Activated T-helper 17 cell treated with anti-CD3 and anti-CD28 coated beads, Interleukin-2, amount 50 U/mL, for 72 hours (primary cell): ENCODE measurements at regions not wholly inside any gene's neighbourhood (a gene's known extent, or its start where the extent isn't known, plus 50 kb on each side); places are given as distances from the start of the nearest gene placed in this dataset.
"Not testable (repeated sequence)": the region's sequence is repeated elsewhere in the genome, so short reads cannot be mapped to it uniquely, and the experiment has no call there.

ENCODE experiments used
- ATAC-seq: fragments of 150-1000 bp; cut with Tn5 transposase; replicated peaks from 2 replicates; pipeline ENCODE4 v1.10.0; 2021; ENCODE audit warnings: mild to moderate bottlenecking, moderate library complexity
- H3K27ac Mint-ChIP-seq: one replicate; pipeline ENCODE4 v1.8.0; 2022; ENCODE audit warnings: mixed read lengths
- H3K27me3 Mint-ChIP-seq: one replicate; pipeline ENCODE4 v1.8.0; 2022; ENCODE audit warnings: mixed read lengths
- H3K36me3 Mint-ChIP-seq: one replicate; pipeline ENCODE4 v1.8.0; 2022; ENCODE audit warnings: low read depth, mild to moderate bottlenecking, mixed read lengths
- H3K4me1 Mint-ChIP-seq: one replicate; pipeline ENCODE4 v1.8.0; 2022; ENCODE audit warnings: mixed read lengths
- H3K4me3 Mint-ChIP-seq: one replicate; pipeline ENCODE4 v1.8.0; 2022; ENCODE audit warnings: mild to moderate bottlenecking, mixed read lengths
- H3K9me3 Mint-ChIP-seq: one replicate; pipeline ENCODE4 v1.8.0; 2022; ENCODE audit warnings: mixed read lengths

GRCh38 chr13:110005563-110005962 lies 219.2 kb upstream of the IRS2 start:
- Mint-ChIP-seq H3K27ac (no peak overlapping the region), H3K27me3 (peaks cover 5% of the 10 kb centered on the region), H3K4me1 (no peaks in the 10 kb centered on the region), H3K9me3 (no peaks in the 10 kb centered on the region), H3K4me3 (no peak overlapping the region), H3K36me3 (no peaks in the 10 kb centered on the region)
- no peak for ATAC-seq

- Mint-ChIP-seq H3K9me3 (no peaks in the 10 kb centered on the region), H3K4me3 (no peak overlapping the region), H3K27me3 (peaks cover 5% of the 10 kb centered on the region), H3K27ac (no peak overlapping the region), H3K36me3 (no peaks in the 10 kb centered on the region), H3K4me1 (no peaks in the 10 kb centered on the region)
- ATAC-seq = no peak
These were observed 218.4 kb upstream of the IRS2 start for GRCh38 chr13:110004814-110005213.

- H3K36me3 Mint-ChIP-seq = no peaks in the 10 kb centered on the region
- H3K27ac Mint-ChIP-seq = no peak overlapping the region
- no peaks in the 10 kb centered on the region for H3K9me3 Mint-ChIP-seq
- no peak overlapping the region for H3K4me3 Mint-ChIP-seq
- H3K4me1 Mint-ChIP-seq = no peaks in the 10 kb centered on the region
- no peak for ATAC-seq
- H3K27me3 Mint-ChIP-seq = peaks cover 5% of the 10 kb centered on the region
These were observed 215.4 kb upstream of the IRS2 start for GRCh38 chr13:110001670-110002275.

GRCh38 chr13:110000534-110001345 lies 214.4 kb upstream of the IRS2 start:
- ATAC-seq = no peak
- peaks cover 7% of the 10 kb centered on the region for H3K27me3 Mint-ChIP-seq
- no peak overlapping the region for H3K27ac Mint-ChIP-seq
- no peaks in the 10 kb centered on the region for H3K4me1 Mint-ChIP-seq
- H3K9me3 Mint-ChIP-seq = no peaks in the 10 kb centered on the region
- no peak overlapping the region for H3K4me3 Mint-ChIP-seq
- no peaks in the 10 kb centered on the region for H3K36me3 Mint-ChIP-seq

- H3K27ac Mint-ChIP-seq = no peak overlapping the region
- H3K4me3 Mint-ChIP-seq = no peak overlapping the region
- no peaks in the 10 kb centered on the region for H3K9me3 Mint-ChIP-seq
- H3K27me3 Mint-ChIP-seq = peaks cover 9% of the 10 kb centered on the region
- no peaks in the 10 kb centered on the region for H3K4me1 Mint-ChIP-seq
- no peaks in the 10 kb centered on the region for H3K36me3 Mint-ChIP-seq
- no peak for ATAC-seq
These were observed 213.5 kb upstream of the IRS2 start for GRCh38 chr13:109999659-110000533.

GRCh38 chr13:109998684-109999533 lies 212.5 kb upstream of the IRS2 start:
- Mint-ChIP-seq H3K36me3 (no peaks in the 10 kb centered on the region), H3K9me3 (no peaks in the 10 kb centered on the region), H3K27ac (no peak overlapping the region), H3K4me1 (no peaks in the 10 kb centered on the region), H3K4me3 (no peak overlapping the region), H3K27me3 (peaks cover 9% of the 10 kb centered on the region)
- ATAC-seq = no peak

- no peak for ATAC-seq
- no peaks in the 10 kb centered on the region for H3K4me1 Mint-ChIP-seq
- no peak overlapping the region for H3K4me3 Mint-ChIP-seq
- peaks cover 9% of the 10 kb centered on the region for H3K27me3 Mint-ChIP-seq
- no peaks in the 10 kb centered on the region for H3K9me3 Mint-ChIP-seq
- no peaks in the 10 kb centered on the region for H3K36me3 Mint-ChIP-seq
- H3K27ac Mint-ChIP-seq = no peak overlapping the region
These were observed 211.7 kb upstream of the IRS2 start for GRCh38 chr13:109998037-109998436.

GRCh38 chr13:109997056-109997595 lies 210.7 kb upstream of the IRS2 start:
- not testable (repeated sequence) for H3K36me3 Mint-ChIP-seq, ATAC-seq, H3K27me3 Mint-ChIP-seq, H3K27ac Mint-ChIP-seq, H3K4me1 Mint-ChIP-seq, H3K4me3 Mint-ChIP-seq, H3K9me3 Mint-ChIP-seq

GRCh38 chr13:109996404-109996960 lies 210.1 kb upstream of the IRS2 start:
- Mint-ChIP-seq H3K9me3 (no peaks in the 10 kb centered on the region), H3K4me3 (no peak overlapping the region), H3K27ac (no peak overlapping the region), H3K36me3 (no peaks in the 10 kb centered on the region), H3K4me1 (no peaks in the 10 kb centered on the region), H3K27me3 (peaks cover 4% of the 10 kb centered on the region)
- ATAC-seq = no peak

- H3K36me3 Mint-ChIP-seq = no peaks in the 10 kb centered on the region
- H3K9me3 Mint-ChIP-seq = no peaks in the 10 kb centered on the region
- peaks cover 5% of the 10 kb centered on the region for H3K27me3 Mint-ChIP-seq
- H3K4me1 Mint-ChIP-seq = no peaks in the 10 kb centered on the region
- no peak overlapping the region for H3K27ac Mint-ChIP-seq
- H3K4me3 Mint-ChIP-seq = no peak overlapping the region
- ATAC-seq = no peak
These were observed 209.2 kb upstream of the IRS2 start for GRCh38 chr13:109995578-109995977.

GRCh38 chr13:109990296-109990695 lies 203.9 kb upstream of the IRS2 start:
- no peak for ATAC-seq
- H3K27ac Mint-ChIP-seq = no peak overlapping the region
- H3K4me1 Mint-ChIP-seq = no peaks in the 10 kb centered on the region
- H3K4me3 Mint-ChIP-seq = no peak overlapping the region
- peaks cover 13% of the 10 kb centered on the region for H3K27me3 Mint-ChIP-seq
- no peaks in the 10 kb centered on the region for H3K36me3 Mint-ChIP-seq
- H3K9me3 Mint-ChIP-seq = no peaks in the 10 kb centered on the region

- no peak for ATAC-seq
- H3K27ac Mint-ChIP-seq = no peak overlapping the region
- H3K4me1 Mint-ChIP-seq = no peaks in the 10 kb centered on the region
- no peaks in the 10 kb centered on the region for H3K36me3 Mint-ChIP-seq
- H3K27me3 Mint-ChIP-seq = peaks cover 13% of the 10 kb centered on the region
- H3K9me3 Mint-ChIP-seq = no peaks in the 10 kb centered on the region
- H3K4me3 Mint-ChIP-seq = no peak overlapping the region
These were observed 203.3 kb upstream of the IRS2 start for GRCh38 chr13:109989686-109990085.

GRCh38 chr13:109989155-109989554 lies 202.8 kb upstream of the IRS2 start:
- H3K27me3 Mint-ChIP-seq = peaks cover 13% of the 10 kb centered on the region
- no peak overlapping the region for H3K27ac Mint-ChIP-seq
- H3K4me3 Mint-ChIP-seq = no peak overlapping the region
- H3K36me3 Mint-ChIP-seq = no peaks in the 10 kb centered on the region
- H3K9me3 Mint-ChIP-seq = no peaks in the 10 kb centered on the region
- no peaks in the 10 kb centered on the region for H3K4me1 Mint-ChIP-seq
- no peak for ATAC-seq
